ENCODE measurements at regions not wholly inside any gene's neighbourhood (a gene's known extent, or its start where the extent isn't known, plus 50 kb on each side); places are given as distances from the start of the nearest gene placed in this dataset.

- POLR2A ChIA-PET, result no interaction called here
- Histone ChIP-seq H3K9me3 (peaks cover 8% of the 10 kb centered on the region), H3K4me1 (no peaks in the 10 kb centered on the region), H3K27ac (no peak overlapping the region), H3K4me2 (no peak overlapping the region), H3K4me3 (no peak overlapping the region)
- 59% methylated on average over 5 of the region's 5 CpGs for WGBS (ENCODE audit: missing lambda C conversion rate)
- CTCF ChIA-PET, result interaction anchor here (0.6 kb wide), 1 partner anchor 49 kb away, joined by 3 read pairs; no protein-coding TSS in a partner anchor
- no peak for ATAC-seq
- no peak for TF ChIP-seq KDM5A (IDR thresholded peaks at IDR 0.05)
- TF ChIP-seq, protein P1, sequence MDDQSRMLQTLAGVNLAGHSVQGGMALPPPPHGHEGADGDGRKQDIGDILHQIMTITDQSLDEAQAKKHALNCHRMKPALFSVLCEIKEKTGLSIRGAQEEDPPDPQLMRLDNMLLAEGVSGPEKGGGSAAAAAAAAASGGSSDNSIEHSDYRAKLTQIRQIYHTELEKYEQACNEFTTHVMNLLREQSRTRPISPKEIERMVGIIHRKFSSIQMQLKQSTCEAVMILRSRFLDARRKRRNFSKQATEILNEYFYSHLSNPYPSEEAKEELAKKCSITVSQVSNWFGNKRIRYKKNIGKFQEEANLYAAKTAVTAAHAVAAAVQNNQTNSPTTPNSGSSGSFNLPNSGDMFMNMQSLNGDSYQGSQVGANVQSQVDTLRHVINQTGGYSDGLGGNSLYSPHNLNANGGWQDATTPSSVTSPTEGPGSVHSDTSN (IDR thresholded peaks at IDR 0.05), result no peak
- TF ChIP-seq EHMT2 (IDR thresholded peaks at IDR 0.05; ENCODE audit: low read depth), result no peak
- TF ChIP-seq KDM1A (IDR thresholded peaks at IDR 0.05; ENCODE audit: low read depth), result no peak
- TF ChIP-seq MAFK (IDR thresholded peaks at IDR 0.05; ENCODE audit: partially characterized antibody), result no peak
- TF ChIP-seq POLR2AphosphoS2 (conservative IDR thresholded peaks at IDR 0.05; ENCODE audit: low read length), result no peak
- TF ChIP-seq RCOR1 (IDR thresholded peaks at IDR 0.05; ENCODE audit: low read depth, low read length), result no peak
- no peak for TF ChIP-seq JUNB (IDR thresholded peaks at IDR 0.05)
- no peak for FAIRE-seq
- no peak for DNase-seq (ENCODE audit: low read depth in 1 of 2, low spot score in 1 of 2)
These were observed 532.4 kb downstream of the CCDC171 start for GRCh38 chr9:16085167-16085726.

GRCh38 chr9:16090907-16091629 lies 538.2 kb downstream of the CCDC171 start:
- ATAC-seq (no peak), DNase-seq (ENCODE audit: low read depth in 1 of 2, low spot score in 1 of 2) (no peak), FAIRE-seq (no peak)
- Histone ChIP-seq H3K27ac (no peak overlapping the region), H3K9me3 (peaks cover 8% of the 10 kb centered on the region), H3K4me2 (no peak overlapping the region), H3K4me3 (no peak overlapping the region), H3K4me1 (no peaks in the 10 kb centered on the region)
- ChIA-PET CTCF (interaction anchor here (1.5 kb wide), 1 partner anchor 18 kb away, joined by 3 read pairs; no protein-coding TSS in a partner anchor), POLR2A (no interaction called here)
- TF ChIP-seq E2F6 (IDR thresholded peaks at IDR 0.05; ENCODE audit: borderline replicate concordance, low read depth) (no peak), HOXA7 (CRISPR knock-in tag; IDR thresholded peaks at IDR 0.05) (no peak), RCOR1 (IDR thresholded peaks at IDR 0.05; ENCODE audit: low read depth, low read length) (no peak), HES2 (IDR thresholded peaks at IDR 0.05) (no peak), REST (IDR thresholded peaks at IDR 0.05) (no peak), ESRRA (IDR thresholded peaks at IDR 0.05; ENCODE audit: borderline replicate concordance, low read length) (no peak)
- TF ChIP-seq, protein P2, sequence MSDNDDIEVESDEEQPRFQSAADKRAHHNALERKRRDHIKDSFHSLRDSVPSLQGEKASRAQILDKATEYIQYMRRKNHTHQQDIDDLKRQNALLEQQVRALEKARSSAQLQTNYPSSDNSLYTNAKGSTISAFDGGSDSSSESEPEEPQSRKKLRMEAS (IDR thresholded peaks at IDR 0.05), result no peak
- TF ChIP-seq, protein P3, sequence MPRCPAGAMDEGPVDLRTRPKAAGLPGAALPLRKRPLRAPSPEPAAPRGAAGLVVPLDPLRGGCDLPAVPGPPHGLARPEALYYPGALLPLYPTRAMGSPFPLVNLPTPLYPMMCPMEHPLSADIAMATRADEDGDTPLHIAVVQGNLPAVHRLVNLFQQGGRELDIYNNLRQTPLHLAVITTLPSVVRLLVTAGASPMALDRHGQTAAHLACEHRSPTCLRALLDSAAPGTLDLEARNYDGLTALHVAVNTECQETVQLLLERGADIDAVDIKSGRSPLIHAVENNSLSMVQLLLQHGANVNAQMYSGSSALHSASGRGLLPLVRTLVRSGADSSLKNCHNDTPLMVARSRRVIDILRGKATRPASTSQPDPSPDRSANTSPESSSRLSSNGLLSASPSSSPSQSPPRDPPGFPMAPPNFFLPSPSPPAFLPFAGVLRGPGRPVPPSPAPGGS (IDR thresholded peaks at IDR 0.05), result no peak
- TF ChIP-seq, protein P4, sequence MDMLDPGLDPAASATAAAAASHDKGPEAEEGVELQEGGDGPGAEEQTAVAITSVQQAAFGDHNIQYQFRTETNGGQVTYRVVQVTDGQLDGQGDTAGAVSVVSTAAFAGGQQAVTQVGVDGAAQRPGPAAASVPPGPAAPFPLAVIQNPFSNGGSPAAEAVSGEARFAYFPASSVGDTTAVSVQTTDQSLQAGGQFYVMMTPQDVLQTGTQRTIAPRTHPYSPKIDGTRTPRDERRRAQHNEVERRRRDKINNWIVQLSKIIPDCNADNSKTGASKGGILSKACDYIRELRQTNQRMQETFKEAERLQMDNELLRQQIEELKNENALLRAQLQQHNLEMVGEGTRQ (IDR thresholded peaks at IDR 0.05), result no peak
- WGBS (ENCODE audit: missing lambda C conversion rate), result 51% methylated on average over 3 of the region's 3 CpGs
